ENCODE measurements at regions not wholly inside any gene's neighbourhood (a gene's known extent, or its start where the extent isn't known, plus 50 kb on each side); places are given as distances from the start of the nearest gene placed in this dataset.

GRCh38 chr5:19031491-19031890, 956.5 kb downstream of the CDH18 start:
- no peak for TF ChIP-seq POLR2A (IDR thresholded peaks at IDR 0.05; ENCODE audit: low read depth, low read length)
- TF ChIP-seq TAF1 (IDR thresholded peaks at IDR 0.05; ENCODE audit: borderline replicate concordance, low read depth, low read length), result no peak
- TF ChIP-seq POLR2AphosphoS5 (IDR thresholded peaks at IDR 0.05; ENCODE audit: low read depth, low read length), result no peak

Data from GM12892 (cell line).